ENCODE measurements at regions not wholly inside any gene's neighbourhood (a gene's known extent, or its start where the extent isn't known, plus 50 kb on each side); places are given as distances from the start of the nearest gene placed in this dataset.

DNA sequence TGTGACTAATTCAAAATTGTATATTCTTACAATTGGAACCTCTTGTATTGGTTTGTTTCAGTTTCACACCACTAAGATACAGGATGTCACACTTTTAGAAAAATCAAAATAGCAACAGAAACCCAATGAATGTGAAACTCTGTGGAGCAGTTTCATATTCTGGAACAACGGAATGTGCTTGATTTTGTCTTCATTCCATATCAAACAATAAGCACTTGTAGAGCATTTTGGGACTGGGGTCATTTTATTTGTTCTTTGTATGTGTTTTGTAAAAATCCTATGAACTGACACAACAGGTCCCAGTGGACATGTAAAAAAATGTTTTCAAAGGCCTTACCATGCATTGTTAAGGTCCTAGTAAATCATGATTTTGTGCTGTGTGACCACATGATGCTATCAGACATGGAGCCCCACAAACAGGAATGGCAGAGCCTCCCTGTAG is 123.1 kb downstream of the DKK1 start:
- Histone ChIP-seq H3K4me3 (ENCODE audit: insufficient read depth, low read depth, low read length) (no peak overlapping the region), H3K9ac (ENCODE audit: low read length) (no peak overlapping the region), H3K27me3 (ENCODE audit: insufficient read depth, low read length) (no peaks in the 10 kb centered on the region), H4K20me1 (ENCODE audit: insufficient read depth, low read length) (no peaks in the 10 kb centered on the region), H3K4me1 (ENCODE audit: insufficient read depth, low read length) (no peaks in the 10 kb centered on the region), H3K36me3 (ENCODE audit: insufficient read depth, low read length) (no peaks in the 10 kb centered on the region), H3K4me2 (ENCODE audit: low read length) (no peak overlapping the region), H3K9me3 (ENCODE audit: insufficient read depth, low read depth, low read length) (no peaks in the 10 kb centered on the region), H2AFZ (ENCODE audit: low read depth, low read length) (no peak overlapping the region), H3K79me2 (ENCODE audit: insufficient read depth, low read length) (no peaks in the 10 kb centered on the region), H3K27ac (ENCODE audit: low read depth, low read length) (no peak overlapping the region)
- TF ChIP-seq, protein P1, sequence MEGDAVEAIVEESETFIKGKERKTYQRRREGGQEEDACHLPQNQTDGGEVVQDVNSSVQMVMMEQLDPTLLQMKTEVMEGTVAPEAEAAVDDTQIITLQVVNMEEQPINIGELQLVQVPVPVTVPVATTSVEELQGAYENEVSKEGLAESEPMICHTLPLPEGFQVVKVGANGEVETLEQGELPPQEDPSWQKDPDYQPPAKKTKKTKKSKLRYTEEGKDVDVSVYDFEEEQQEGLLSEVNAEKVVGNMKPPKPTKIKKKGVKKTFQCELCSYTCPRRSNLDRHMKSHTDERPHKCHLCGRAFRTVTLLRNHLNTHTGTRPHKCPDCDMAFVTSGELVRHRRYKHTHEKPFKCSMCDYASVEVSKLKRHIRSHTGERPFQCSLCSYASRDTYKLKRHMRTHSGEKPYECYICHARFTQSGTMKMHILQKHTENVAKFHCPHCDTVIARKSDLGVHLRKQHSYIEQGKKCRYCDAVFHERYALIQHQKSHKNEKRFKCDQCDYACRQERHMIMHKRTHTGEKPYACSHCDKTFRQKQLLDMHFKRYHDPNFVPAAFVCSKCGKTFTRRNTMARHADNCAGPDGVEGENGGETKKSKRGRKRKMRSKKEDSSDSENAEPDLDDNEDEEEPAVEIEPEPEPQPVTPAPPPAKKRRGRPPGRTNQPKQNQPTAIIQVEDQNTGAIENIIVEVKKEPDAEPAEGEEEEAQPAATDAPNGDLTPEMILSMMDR (IDR thresholded peaks at IDR 0.05; ENCODE audit: insufficient read depth, low read depth, low read length) = no peak
- no peak for TF ChIP-seq EZH2 (IDR thresholded peaks at IDR 0.05; ENCODE audit: insufficient read depth, low read length)
- no peaks in the 10 kb centered on the region for H3K27me3 Mint-ChIP-seq (ENCODE audit: low read depth, unreplicated experiment)
- no peaks in the 10 kb centered on the region for H3K36me3 Mint-ChIP-seq (ENCODE audit: low read depth, unreplicated experiment)
- no peak overlapping the region for H3K4me3 Mint-ChIP-seq (ENCODE audit: unreplicated experiment)
- FAIRE-seq (peak; percentile 50), DNase-seq (ENCODE audit: low read depth) (no peak)
- no peak overlapping the region for H3K27ac Mint-ChIP-seq (ENCODE audit: unreplicated experiment)
- H3K4me1 Mint-ChIP-seq (ENCODE audit: low read depth, unreplicated experiment) = no peaks in the 10 kb centered on the region
- no peaks in the 10 kb centered on the region for H3K9me3 Mint-ChIP-seq (ENCODE audit: unreplicated experiment)

DNA sequence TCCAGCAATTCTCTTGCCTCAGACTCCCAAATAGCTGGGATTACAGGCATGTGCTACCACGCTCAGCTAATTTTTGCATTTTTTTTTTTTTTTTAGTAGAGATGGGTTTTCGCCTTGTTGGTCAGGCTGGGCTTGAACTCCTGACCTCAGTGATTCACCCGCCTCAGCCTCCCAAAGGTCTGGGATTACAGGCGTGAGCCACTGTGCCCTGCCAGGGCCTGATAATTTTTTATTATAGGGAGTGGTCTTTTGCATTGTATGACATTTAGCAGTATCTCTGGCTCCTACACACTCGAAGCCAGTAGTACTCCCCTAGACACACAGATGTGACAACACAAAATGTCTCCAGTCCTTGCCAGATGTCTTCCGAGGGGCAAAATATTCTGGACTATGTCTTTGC is 124.0 kb downstream of the DKK1 start:
- Histone ChIP-seq H3K9ac (ENCODE audit: low read length) (no peak overlapping the region), H3K9me3 (ENCODE audit: insufficient read depth, low read depth, low read length) (no peaks in the 10 kb centered on the region), H2AFZ (ENCODE audit: low read depth, low read length) (no peak overlapping the region), H3K4me2 (ENCODE audit: low read length) (no peak overlapping the region), H3K4me1 (ENCODE audit: insufficient read depth, low read length) (peaks cover 6% of the 10 kb centered on the region), H3K27me3 (ENCODE audit: insufficient read depth, low read length) (no peaks in the 10 kb centered on the region), H3K27ac (ENCODE audit: low read depth, low read length) (no peak overlapping the region), H3K36me3 (ENCODE audit: insufficient read depth, low read length) (no peaks in the 10 kb centered on the region), H4K20me1 (ENCODE audit: insufficient read depth, low read length) (no peaks in the 10 kb centered on the region), H3K4me3 (ENCODE audit: insufficient read depth, low read depth, low read length) (no peak overlapping the region), H3K79me2 (ENCODE audit: insufficient read depth, low read length) (no peaks in the 10 kb centered on the region)
- peaks cover 2% of the 10 kb centered on the region for H3K4me1 Mint-ChIP-seq (ENCODE audit: low read depth, unreplicated experiment)
- H3K9me3 Mint-ChIP-seq (ENCODE audit: unreplicated experiment) = no peaks in the 10 kb centered on the region
- DNase-seq (ENCODE audit: low read depth) (no peak), FAIRE-seq (no peak)
- TF ChIP-seq, protein P1 (IDR thresholded peaks at IDR 0.05; ENCODE audit: insufficient read depth, low read depth, low read length) = no peak
- no peak for TF ChIP-seq EZH2 (IDR thresholded peaks at IDR 0.05; ENCODE audit: insufficient read depth, low read length)
- no peaks in the 10 kb centered on the region for H3K36me3 Mint-ChIP-seq (ENCODE audit: low read depth, unreplicated experiment)
- H3K27ac Mint-ChIP-seq (ENCODE audit: unreplicated experiment) = no peak overlapping the region
- H3K27me3 Mint-ChIP-seq (ENCODE audit: low read depth, unreplicated experiment) = no peaks in the 10 kb centered on the region
- H3K4me3 Mint-ChIP-seq (ENCODE audit: unreplicated experiment) = no peak overlapping the region

DNA sequence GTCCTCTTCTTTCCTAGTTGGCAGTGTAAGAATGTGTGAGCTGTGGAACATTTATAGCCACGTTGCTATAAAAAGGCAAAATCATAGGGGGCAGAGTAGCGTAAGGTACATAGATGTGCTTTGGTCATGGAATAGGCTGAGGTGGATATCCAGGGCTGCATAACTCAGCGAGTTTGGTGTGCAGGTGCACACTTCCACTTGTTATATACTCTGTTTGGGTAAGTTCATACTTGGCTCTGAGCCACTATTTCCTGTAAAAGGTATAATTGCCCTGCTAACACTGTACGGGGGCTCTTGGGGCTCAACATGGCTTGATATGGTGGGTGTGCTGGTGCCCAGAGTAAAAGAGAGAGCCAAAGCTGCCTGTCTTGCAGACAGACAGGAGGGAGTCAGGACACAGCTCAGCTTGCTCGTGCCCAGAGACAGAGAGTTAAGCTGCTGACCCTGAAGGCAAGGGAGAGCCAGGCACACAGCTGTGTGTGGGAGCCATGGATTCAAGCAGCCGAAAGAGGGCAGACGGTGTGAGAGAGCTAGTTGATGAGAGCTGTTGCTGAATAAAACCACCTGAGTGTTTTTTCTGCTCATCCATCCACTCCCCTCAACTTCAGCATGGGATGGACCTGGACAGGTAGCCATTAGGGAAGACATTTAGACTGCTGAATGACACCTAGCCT is 126.7 kb downstream of the DKK1 start:
- H3K4me3 Mint-ChIP-seq (ENCODE audit: unreplicated experiment) = no peak overlapping the region
- Histone ChIP-seq H3K9ac (ENCODE audit: low read length) (no peak overlapping the region), H3K4me3 (ENCODE audit: insufficient read depth, low read depth, low read length) (no peak overlapping the region), H3K27ac (ENCODE audit: low read depth, low read length) (no peak overlapping the region), H3K4me2 (ENCODE audit: low read length) (no peak overlapping the region), H3K4me1 (ENCODE audit: insufficient read depth, low read length) (peaks cover 14% of the 10 kb centered on the region), H3K27me3 (ENCODE audit: insufficient read depth, low read length) (no peaks in the 10 kb centered on the region), H3K36me3 (ENCODE audit: insufficient read depth, low read length) (no peaks in the 10 kb centered on the region), H2AFZ (ENCODE audit: low read depth, low read length) (no peak overlapping the region), H3K79me2 (ENCODE audit: insufficient read depth, low read length) (no peaks in the 10 kb centered on the region), H3K9me3 (ENCODE audit: insufficient read depth, low read depth, low read length) (no peaks in the 10 kb centered on the region), H4K20me1 (ENCODE audit: insufficient read depth, low read length) (no peaks in the 10 kb centered on the region)
- H3K36me3 Mint-ChIP-seq (ENCODE audit: low read depth, unreplicated experiment) = no peaks in the 10 kb centered on the region
- DNase-seq (ENCODE audit: low read depth) (no peak), FAIRE-seq (no peak)
- H3K9me3 Mint-ChIP-seq (ENCODE audit: unreplicated experiment) = no peaks in the 10 kb centered on the region
- H3K27ac Mint-ChIP-seq (ENCODE audit: unreplicated experiment) = no peak overlapping the region
- TF ChIP-seq, protein P1 (IDR thresholded peaks at IDR 0.05; ENCODE audit: insufficient read depth, low read depth, low read length) = no peak
- no peak for TF ChIP-seq EZH2 (IDR thresholded peaks at IDR 0.05; ENCODE audit: insufficient read depth, low read length)
- H3K4me1 Mint-ChIP-seq (ENCODE audit: low read depth, unreplicated experiment) = peaks cover 9% of the 10 kb centered on the region
- no peaks in the 10 kb centered on the region for H3K27me3 Mint-ChIP-seq (ENCODE audit: low read depth, unreplicated experiment)

Measured in astrocyte (in vitro differentiated cells and primary cell).